Testis (tissue), 2 donors: ENCODE measurements at regions not wholly inside any gene's neighbourhood (a gene's known extent, or its start where the extent isn't known, plus 50 kb on each side); places are given as distances from the start of the nearest gene placed in this dataset.

Experiments
- DNase-seq: peaks from one replicate; pipeline ENCODE4 v3.0.0-alpha.2; 2019
- H3K27ac ChIP-seq, 2 donors: fragments of 200-600 bp; sonication (generic); one replicate each; pipeline ENCODE4 v1.5.1; 2019
- H3K27me3 ChIP-seq: fragments of 200-600 bp; sonication (generic); one replicate; pipeline ENCODE4 v1.5.1; 2019
- H3K36me3 ChIP-seq: fragments of 200-600 bp; sonication (generic); one replicate; pipeline ENCODE4 v1.5.1; 2017; ENCODE audit warnings: low read depth; ENCODE audit errors: missing control alignments
- H3K4me1 ChIP-seq: fragments of 200-600 bp; sonication (generic); one replicate; pipeline ENCODE4 v1.5.1; 2019
- H3K4me3 ChIP-seq, 2 donors: fragments of 200-600 bp; sonication (generic); one replicate each; pipeline ENCODE4 v1.5.1; 2017 to 2019
- H3K9me3 ChIP-seq: fragments of 200-600 bp; sonication (generic); one replicate; pipeline ENCODE4 v1.5.1; 2017
- CTCF ChIP-seq, 3 experiments: fragments of 450-650 bp in 2 of 3; fragments of 200-600 bp in 1 of 3; sonication (generic) in 1 of 3; IDR thresholded peaks; one replicate each; pipeline ENCODE4 v1.5.1; 2016 to 2019; ENCODE audit warnings: antibody characterized with exemption in 3 of 3, mild to moderate bottlenecking in 2 of 3, moderate library complexity in 1 of 3
- POLR2A ChIP-seq: fragments of 450-650 bp; IDR thresholded peaks from one replicate; pipeline ENCODE4 v1.6.1; 2017; ENCODE audit warnings: antibody characterized with exemption, mild to moderate bottlenecking, moderate library complexity
- WGBS, 2 donors: methylation state at CpG; one replicate each; pipeline ENCODE4 v1.1.5; 2018; 5-methylcytosine and 5-hydroxymethylcytosine counted together
- intact Hi-C: fragments of 100-400 bp; cut with DNase I; formaldehyde crosslinking; loops from one replicate; pipeline ENCODE4 v1.15.1; 2023; ENCODE audit warnings: low total_unique reads

- Histone ChIP-seq H3K27me3 (no peaks in the 10 kb centered on the region), H3K9me3 (no peaks in the 10 kb centered on the region), H3K4me1 (no peaks in the 10 kb centered on the region), H3K36me3 (no peaks in the 10 kb centered on the region), H3K4me3 (no peak overlapping the region), H3K27ac (no peak overlapping the region)
- no peak for DNase-seq
- no peak for TF ChIP-seq CTCF (IDR thresholded peaks at IDR 0.05)
- TF ChIP-seq POLR2A: no peak
- intact Hi-C loops: no loop called here
- WGBS, 2 donors: 90 to 91% methylated on average over 6 of the region's 6 CpGs
Observed at GRCh38 chr12:127340381-127340780, 926.6 kb upstream of the TMEM132C start.

- DNase-seq: no peak
- no peaks in the 10 kb centered on the region for H3K27me3 ChIP-seq
- WGBS, 2 donors: 83 to 88% methylated on average over 6 of the region's 6 CpGs
- no peak overlapping the region for H3K4me3 ChIP-seq
- intact Hi-C loops: no loop called here
- no peaks in the 10 kb centered on the region for H3K36me3 ChIP-seq
- TF ChIP-seq CTCF (IDR thresholded peaks at IDR 0.05): no peak
- TF ChIP-seq POLR2A: no peak
- H3K27ac ChIP-seq: no peak overlapping the region
- H3K9me3 ChIP-seq: no peaks in the 10 kb centered on the region
- no peaks in the 10 kb centered on the region for H3K4me1 ChIP-seq
Observed at GRCh38 chr12:127342861-127343260, 924.1 kb upstream of the TMEM132C start.

- DNase-seq: no peak
- Histone ChIP-seq H3K27me3 (no peaks in the 10 kb centered on the region), H3K4me3 (no peak overlapping the region), H3K4me1 (no peaks in the 10 kb centered on the region), H3K9me3 (no peaks in the 10 kb centered on the region), H3K36me3 (no peaks in the 10 kb centered on the region), H3K27ac (no peak overlapping the region)
- 41 to 44% methylated on average over 5 of the region's 5 CpGs for WGBS, 2 donors
- TF ChIP-seq CTCF (IDR thresholded peaks at IDR 0.05): no peak
- TF ChIP-seq POLR2A: no peak
- intact Hi-C loops: no loop called here
Observed at GRCh38 chr12:127343940-127344339, 923.0 kb upstream of the TMEM132C start.

GRCh38 chr12:127351481-127352010 is 915.4 kb upstream of the TMEM132C start:
- Histone ChIP-seq H3K4me1 (no peaks in the 10 kb centered on the region), H3K9me3 (no peaks in the 10 kb centered on the region), H3K4me3 (peak overlapping the region in 1 of 2 donors; percentile 2), H3K27me3 (no peaks in the 10 kb centered on the region), H3K36me3 (no peaks in the 10 kb centered on the region), H3K27ac (no peak overlapping the region)
- intact Hi-C loops: no loop called here
- TF ChIP-seq CTCF (IDR thresholded peaks at IDR 0.05): no peak
- no peak for TF ChIP-seq POLR2A
- DNase-seq: peak; percentile 85
- 55 to 78% methylated on average over 6 to 11 of the region's 11 CpGs for WGBS, 2 donors

- Histone ChIP-seq H3K36me3 (no peaks in the 10 kb centered on the region), H3K4me1 (no peaks in the 10 kb centered on the region), H3K27ac (no peak overlapping the region), H3K4me3 (no peak overlapping the region), H3K27me3 (no peaks in the 10 kb centered on the region), H3K9me3 (no peaks in the 10 kb centered on the region)
- DNase-seq: peak; percentile 21
- no peak for TF ChIP-seq POLR2A
- peak in 1 of 3 experiments; percentile 30 for TF ChIP-seq CTCF (IDR thresholded peaks at IDR 0.05)
- intact Hi-C loops: no loop called here
- 58 to 66% methylated on average over 9 to 10 of the region's 10 CpGs for WGBS, 2 donors
Observed at GRCh38 chr12:127355061-127355841, 911.7 kb upstream of the TMEM132C start.
